ENCODE measurements at regions not wholly inside any gene's neighbourhood (a gene's known extent, or its start where the extent isn't known, plus 50 kb on each side); places are given as distances from the start of the nearest gene placed in this dataset.

GRCh38 chr22:34851918-34852662 lies 213.9 kb upstream of the ISX start:
- Mint-ChIP-seq H3K27ac (no peak overlapping the region), H3K9me3 (peaks cover 0 to 4% (median 0%) of the 10 kb centered on the region in 5 donors), H3K4me3 (no peak overlapping the region), H3K27me3 (peaks cover 0 to 3% of the 10 kb centered on the region in 2 donors), H3K36me3 (no peaks in the 10 kb centered on the region), H3K4me1 (no peaks in the 10 kb centered on the region)
- H3K36me3 ChIP-seq (ENCODE audit: insufficient read depth, low read length): no peaks in the 10 kb centered on the region
- no peaks in the 10 kb centered on the region for H3K27me3 ChIP-seq (ENCODE audit: insufficient read depth, low read length, poor library complexity, severe bottlenecking)
- H3K4me3 ChIP-seq (ENCODE audit: low read length): no peak overlapping the region
- H3K27ac ChIP-seq (ENCODE audit: low read depth, low read length): no peak overlapping the region
- H3K4me1 ChIP-seq (ENCODE audit: insufficient read depth, low read length): no peaks in the 10 kb centered on the region
- CTCF ChIA-PET: no interaction called here
- POLR2A ChIA-PET: no interaction called here
- no peak for DNase-seq
- no peaks in the 10 kb centered on the region for H3K9me3 ChIP-seq (ENCODE audit: low read length)

- Mint-ChIP-seq H3K36me3 (no peaks in the 10 kb centered on the region), H3K4me1 (no peaks in the 10 kb centered on the region), H3K9me3 (peaks cover 0 to 9% (median 0%) of the 10 kb centered on the region in 5 donors), H3K4me3 (no peak overlapping the region), H3K27me3 (no peaks in the 10 kb centered on the region), H3K27ac (no peak overlapping the region)
- no peak for DNase-seq
- Histone ChIP-seq H3K4me1 (ENCODE audit: insufficient read depth, low read length) (no peaks in the 10 kb centered on the region), H3K27me3 (ENCODE audit: insufficient read depth, low read length, poor library complexity, severe bottlenecking) (no peaks in the 10 kb centered on the region), H3K9me3 (ENCODE audit: low read length) (no peaks in the 10 kb centered on the region), H3K4me3 (ENCODE audit: low read length) (no peak overlapping the region), H3K36me3 (ENCODE audit: insufficient read depth, low read length) (no peaks in the 10 kb centered on the region), H3K27ac (ENCODE audit: low read depth, low read length) (no peak overlapping the region)
- ChIA-PET POLR2A (no interaction called here), CTCF (no interaction called here)
These were observed 210.5 kb upstream of the ISX start for GRCh38 chr22:34855471-34855870.

GRCh38 chr22:34858066-34858465 lies 207.9 kb upstream of the ISX start:
- no peak overlapping the region for H3K27ac ChIP-seq (ENCODE audit: low read depth, low read length)
- ChIA-PET POLR2A (no interaction called here), CTCF (no interaction called here)
- H3K27ac Mint-ChIP-seq: no peak overlapping the region
- H3K4me1 ChIP-seq (ENCODE audit: insufficient read depth, low read length): no peaks in the 10 kb centered on the region
- H3K9me3 ChIP-seq (ENCODE audit: low read length): no peaks in the 10 kb centered on the region
- H3K9me3 Mint-ChIP-seq: peaks cover 0 to 7% (median 2%) of the 10 kb centered on the region in 5 donors
- peaks cover 0 to 5% of the 10 kb centered on the region in 2 donors for H3K27me3 Mint-ChIP-seq
- H3K27me3 ChIP-seq (ENCODE audit: insufficient read depth, low read length, poor library complexity, severe bottlenecking): no peaks in the 10 kb centered on the region
- no peak for DNase-seq
- H3K4me3 Mint-ChIP-seq: no peak overlapping the region
- no peaks in the 10 kb centered on the region for H3K36me3 ChIP-seq (ENCODE audit: insufficient read depth, low read length)
- no peaks in the 10 kb centered on the region for H3K4me1 Mint-ChIP-seq
- no peak overlapping the region for H3K4me3 ChIP-seq (ENCODE audit: low read length)
- H3K36me3 Mint-ChIP-seq: no peaks in the 10 kb centered on the region

- CTCF ChIA-PET: no interaction called here
- H3K27ac Mint-ChIP-seq: no peak overlapping the region
- POLR2A ChIA-PET: no interaction called here
- no peaks in the 10 kb centered on the region for H3K4me1 Mint-ChIP-seq
- no peaks in the 10 kb centered on the region for H3K36me3 Mint-ChIP-seq
- Histone ChIP-seq H3K27ac (ENCODE audit: low read depth, low read length) (no peak overlapping the region), H3K4me3 (ENCODE audit: low read length) (no peak overlapping the region), H3K9me3 (ENCODE audit: low read length) (no peaks in the 10 kb centered on the region), H3K4me1 (ENCODE audit: insufficient read depth, low read length) (no peaks in the 10 kb centered on the region), H3K27me3 (ENCODE audit: insufficient read depth, low read length, poor library complexity, severe bottlenecking) (no peaks in the 10 kb centered on the region), H3K36me3 (ENCODE audit: insufficient read depth, low read length) (no peaks in the 10 kb centered on the region)
- H3K27me3 Mint-ChIP-seq: peaks cover 4 to 10% of the 10 kb centered on the region in 2 donors
- peaks cover 0 to 9% (median 2%) of the 10 kb centered on the region in 5 donors for H3K9me3 Mint-ChIP-seq
- no peak for DNase-seq
- H3K4me3 Mint-ChIP-seq: no peak overlapping the region
These were observed 204.2 kb upstream of the ISX start for GRCh38 chr22:34861787-34862186.

GRCh38 chr22:34866081-34866480 lies 199.9 kb upstream of the ISX start:
- no peaks in the 10 kb centered on the region for H3K4me1 ChIP-seq (ENCODE audit: insufficient read depth, low read length)
- H3K27ac Mint-ChIP-seq: no peak overlapping the region
- H3K4me1 Mint-ChIP-seq: peaks cover 5 to 11% (median 9%) of the 10 kb centered on the region in 3 donors
- H3K4me3 ChIP-seq (ENCODE audit: low read length): no peak overlapping the region
- no peak for DNase-seq
- CTCF ChIA-PET: no interaction called here
- H3K27me3 ChIP-seq (ENCODE audit: insufficient read depth, low read length, poor library complexity, severe bottlenecking): no peaks in the 10 kb centered on the region
- H3K9me3 ChIP-seq (ENCODE audit: low read length): no peaks in the 10 kb centered on the region
- no peak overlapping the region for H3K4me3 Mint-ChIP-seq
- H3K27me3 Mint-ChIP-seq: peaks cover 4 to 13% of the 10 kb centered on the region in 2 donors
- POLR2A ChIA-PET: no interaction called here
- H3K27ac ChIP-seq (ENCODE audit: low read depth, low read length): no peak overlapping the region
- no peaks in the 10 kb centered on the region for H3K36me3 Mint-ChIP-seq
- peaks cover 0 to 4% (median 0%) of the 10 kb centered on the region in 5 donors for H3K9me3 Mint-ChIP-seq
- H3K36me3 ChIP-seq (ENCODE audit: insufficient read depth, low read length): no peaks in the 10 kb centered on the region

GRCh38 chr22:34866495-34867131 lies 199.3 kb upstream of the ISX start:
- Histone ChIP-seq H3K4me3 (ENCODE audit: low read length) (no peak overlapping the region), H3K36me3 (ENCODE audit: insufficient read depth, low read length) (no peaks in the 10 kb centered on the region), H3K27ac (ENCODE audit: low read depth, low read length) (no peak overlapping the region), H3K4me1 (ENCODE audit: insufficient read depth, low read length) (no peaks in the 10 kb centered on the region), H3K27me3 (ENCODE audit: insufficient read depth, low read length, poor library complexity, severe bottlenecking) (no peaks in the 10 kb centered on the region), H3K9me3 (ENCODE audit: low read length) (no peaks in the 10 kb centered on the region)
- Mint-ChIP-seq H3K36me3 (no peaks in the 10 kb centered on the region), H3K4me1 (peaks cover 5 to 13% (median 9%) of the 10 kb centered on the region in 3 donors), H3K9me3 (peaks cover 0 to 4% (median 0%) of the 10 kb centered on the region in 5 donors), H3K27me3 (peaks cover 4 to 13% of the 10 kb centered on the region in 2 donors), H3K27ac (no peak overlapping the region), H3K4me3 (no peak overlapping the region)
- ChIA-PET POLR2A (no interaction called here), CTCF (no interaction called here)
- DNase-seq: no peak

- H3K4me3 Mint-ChIP-seq: no peak overlapping the region
- H3K4me1 Mint-ChIP-seq: no peaks in the 10 kb centered on the region
- no peak overlapping the region for H3K27ac ChIP-seq (ENCODE audit: low read depth, low read length)
- H3K4me3 ChIP-seq (ENCODE audit: low read length): no peak overlapping the region
- H3K27me3 ChIP-seq (ENCODE audit: insufficient read depth, low read length, poor library complexity, severe bottlenecking): no peaks in the 10 kb centered on the region
- H3K36me3 ChIP-seq (ENCODE audit: insufficient read depth, low read length): no peaks in the 10 kb centered on the region
- no peak overlapping the region for H3K27ac Mint-ChIP-seq
- CTCF ChIA-PET: no interaction called here
- no peak for DNase-seq
- POLR2A ChIA-PET: no interaction called here
- peaks cover 0 to 3% (median 0%) of the 10 kb centered on the region in 5 donors for H3K9me3 Mint-ChIP-seq
- no peaks in the 10 kb centered on the region for H3K36me3 Mint-ChIP-seq
- peaks cover 0 to 4% of the 10 kb centered on the region in 2 donors for H3K27me3 Mint-ChIP-seq
- no peaks in the 10 kb centered on the region for H3K9me3 ChIP-seq (ENCODE audit: low read length)
- H3K4me1 ChIP-seq (ENCODE audit: insufficient read depth, low read length): no peaks in the 10 kb centered on the region
These were observed 188.5 kb upstream of the ISX start for GRCh38 chr22:34877506-34877905.

GRCh38 chr22:34878171-34878570 lies 187.8 kb upstream of the ISX start:
- no peak overlapping the region for H3K27ac ChIP-seq (ENCODE audit: low read depth, low read length)
- peaks cover 0 to 4% of the 10 kb centered on the region in 2 donors for H3K27me3 Mint-ChIP-seq
- H3K4me3 ChIP-seq (ENCODE audit: low read length): no peak overlapping the region
- H3K9me3 Mint-ChIP-seq: peaks cover 0 to 3% (median 0%) of the 10 kb centered on the region in 5 donors
- no peaks in the 10 kb centered on the region for H3K36me3 ChIP-seq (ENCODE audit: insufficient read depth, low read length)
- no peaks in the 10 kb centered on the region for H3K27me3 ChIP-seq (ENCODE audit: insufficient read depth, low read length, poor library complexity, severe bottlenecking)
- H3K27ac Mint-ChIP-seq: no peak overlapping the region
- CTCF ChIA-PET: no interaction called here
- no peaks in the 10 kb centered on the region for H3K36me3 Mint-ChIP-seq
- no peaks in the 10 kb centered on the region for H3K4me1 Mint-ChIP-seq
- POLR2A ChIA-PET: no interaction called here
- no peaks in the 10 kb centered on the region for H3K4me1 ChIP-seq (ENCODE audit: insufficient read depth, low read length)
- H3K4me3 Mint-ChIP-seq: no peak overlapping the region
- H3K9me3 ChIP-seq (ENCODE audit: low read length): no peaks in the 10 kb centered on the region
- DNase-seq: no peak
